ENCODE measurements at regions not wholly inside any gene's neighbourhood (a gene's known extent, or its start where the extent isn't known, plus 50 kb on each side); places are given as distances from the start of the nearest gene placed in this dataset.
A peak's percentile ranks its signal among the peaks of the same experiment; 100 is the strongest.

DNA sequence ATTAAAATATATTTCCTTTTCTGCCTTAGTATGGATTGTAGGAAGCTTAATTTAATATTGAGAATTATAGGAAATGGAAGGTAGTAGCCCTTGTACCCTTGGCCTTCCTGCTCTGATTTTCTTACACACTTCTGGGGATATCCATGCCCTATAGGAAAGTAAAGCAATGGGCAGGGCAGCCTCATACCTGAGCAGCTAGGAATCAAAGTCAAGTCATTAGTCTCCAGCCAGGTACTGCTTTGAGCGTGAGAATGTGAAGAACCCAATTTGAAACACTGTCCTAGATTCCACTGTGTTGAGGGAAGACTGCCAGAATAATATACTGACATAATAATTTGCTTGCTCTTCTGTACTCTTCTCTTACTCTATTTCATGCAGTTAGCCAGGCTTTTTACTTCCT is 51.0 kb upstream of the L3MBTL3 start:
- no peaks in the 10 kb centered on the region for H3K4me1 ChIP-seq
- H3K27ac ChIP-seq, result no peak overlapping the region
- intact Hi-C loops (cut with DNase I), result no loop called here
- H3K9me3 ChIP-seq, result no peaks in the 10 kb centered on the region
- DNase-seq (no peak), ATAC-seq (no peak)
- no peak overlapping the region for H3K4me3 ChIP-seq
- H3K36me3 ChIP-seq, result no peaks in the 10 kb centered on the region
- peaks cover 4% of the 10 kb centered on the region for H3K27me3 ChIP-seq (ENCODE audit: low read depth)
- TF ChIP-seq, protein P1, sequence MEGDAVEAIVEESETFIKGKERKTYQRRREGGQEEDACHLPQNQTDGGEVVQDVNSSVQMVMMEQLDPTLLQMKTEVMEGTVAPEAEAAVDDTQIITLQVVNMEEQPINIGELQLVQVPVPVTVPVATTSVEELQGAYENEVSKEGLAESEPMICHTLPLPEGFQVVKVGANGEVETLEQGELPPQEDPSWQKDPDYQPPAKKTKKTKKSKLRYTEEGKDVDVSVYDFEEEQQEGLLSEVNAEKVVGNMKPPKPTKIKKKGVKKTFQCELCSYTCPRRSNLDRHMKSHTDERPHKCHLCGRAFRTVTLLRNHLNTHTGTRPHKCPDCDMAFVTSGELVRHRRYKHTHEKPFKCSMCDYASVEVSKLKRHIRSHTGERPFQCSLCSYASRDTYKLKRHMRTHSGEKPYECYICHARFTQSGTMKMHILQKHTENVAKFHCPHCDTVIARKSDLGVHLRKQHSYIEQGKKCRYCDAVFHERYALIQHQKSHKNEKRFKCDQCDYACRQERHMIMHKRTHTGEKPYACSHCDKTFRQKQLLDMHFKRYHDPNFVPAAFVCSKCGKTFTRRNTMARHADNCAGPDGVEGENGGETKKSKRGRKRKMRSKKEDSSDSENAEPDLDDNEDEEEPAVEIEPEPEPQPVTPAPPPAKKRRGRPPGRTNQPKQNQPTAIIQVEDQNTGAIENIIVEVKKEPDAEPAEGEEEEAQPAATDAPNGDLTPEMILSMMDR (IDR thresholded peaks at IDR 0.05), result no peak

DNA sequence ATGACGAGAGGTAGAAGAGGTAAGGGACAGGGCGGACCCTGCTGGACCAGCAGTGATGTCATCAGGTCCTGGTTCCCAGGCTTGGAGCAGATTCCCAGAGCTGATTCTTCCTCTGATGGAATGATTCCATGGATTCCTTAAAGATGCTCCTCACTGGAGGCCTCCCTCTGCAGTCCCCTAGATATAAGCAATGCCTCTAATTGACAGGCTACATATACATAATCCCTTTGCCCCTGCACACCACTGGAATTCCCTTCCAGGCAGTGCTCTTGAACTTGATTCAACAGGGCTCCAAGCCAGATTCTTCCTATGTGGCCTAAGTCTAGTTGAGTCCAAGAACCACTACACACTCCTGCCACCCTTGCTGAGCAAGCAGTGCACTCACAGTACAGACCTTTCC is 52.3 kb upstream of the L3MBTL3 start:
- intact Hi-C loops (cut with DNase I), result no loop called here
- H3K27ac ChIP-seq, result no peak overlapping the region
- H3K9me3 ChIP-seq, result no peaks in the 10 kb centered on the region
- no peak for ATAC-seq
- no peaks in the 10 kb centered on the region for H3K36me3 ChIP-seq
- no peaks in the 10 kb centered on the region for H3K4me1 ChIP-seq
- TF ChIP-seq, protein P1 (IDR thresholded peaks at IDR 0.05), result no peak
- H3K4me3 ChIP-seq, result no peak overlapping the region
- peaks cover 4% of the 10 kb centered on the region for H3K27me3 ChIP-seq (ENCODE audit: low read depth)
- DNase-seq, result no peak

GRCh38 chr6:129965096-129965495 is 53.3 kb upstream of the L3MBTL3 start:
- TF ChIP-seq, protein P1 (IDR thresholded peaks at IDR 0.05), result no peak
- Histone ChIP-seq H3K4me3 (no peak overlapping the region), H3K36me3 (no peaks in the 10 kb centered on the region), H3K4me1 (no peaks in the 10 kb centered on the region), H3K27ac (no peak overlapping the region), H3K9me3 (no peaks in the 10 kb centered on the region), H3K27me3 (ENCODE audit: low read depth) (peaks cover 4% of the 10 kb centered on the region)
- intact Hi-C loops (cut with DNase I), result no loop called here
- DNase-seq, result no peak
- ATAC-seq, result no peak

GRCh38 chr6:129959358-129959930 is 58.9 kb upstream of the L3MBTL3 start:
- no peaks in the 10 kb centered on the region for H3K36me3 ChIP-seq
- H3K27me3 ChIP-seq (ENCODE audit: low read depth), result no peaks in the 10 kb centered on the region
- TF ChIP-seq, protein P1 (IDR thresholded peaks at IDR 0.05), result no peak
- ATAC-seq (peak in 1 of 2 donors; percentile 15), DNase-seq (no peak)
- intact Hi-C loops (cut with DNase I), result no loop called here
- H3K27ac ChIP-seq, result no peak overlapping the region
- no peaks in the 10 kb centered on the region for H3K4me1 ChIP-seq
- no peaks in the 10 kb centered on the region for H3K9me3 ChIP-seq
- H3K4me3 ChIP-seq, result no peak overlapping the region

- DNase-seq (no peak), ATAC-seq (peak in 1 of 2 donors; percentile 42)
- H3K27me3 ChIP-seq (ENCODE audit: low read depth), result no peaks in the 10 kb centered on the region
- no peaks in the 10 kb centered on the region for H3K4me1 ChIP-seq
- no peak overlapping the region for H3K4me3 ChIP-seq
- H3K36me3 ChIP-seq, result no peaks in the 10 kb centered on the region
- no peak overlapping the region for H3K27ac ChIP-seq
- no peaks in the 10 kb centered on the region for H3K9me3 ChIP-seq
- intact Hi-C loops (cut with DNase I), result no loop called here
- TF ChIP-seq, protein P1 (IDR thresholded peaks at IDR 0.05), result no peak
Measured at GRCh38 chr6:129957941-129958898, 60.2 kb upstream of the L3MBTL3 start.
